OCI-LY1 (cell line): ENCODE measurements at regions not wholly inside any gene's neighbourhood (a gene's known extent, or its start where the extent isn't known, plus 50 kb on each side); places are given as distances from the start of the nearest gene placed in this dataset.

Source experiments
- H2AFZ ChIP-seq: fragments of 200-600 bp; sonication (generic), shearing (Covaris generic); 2 replicates; pipeline ENCODE4 v1.6.0; 2014; ENCODE audit warnings: antibody characterized with exemption, mild to moderate bottlenecking, low read length
- H3F3A ChIP-seq: fragments of 200-600 bp; sonication (generic), shearing (Covaris generic); 2 replicates; pipeline ENCODE4 v1.6.0; 2014; ENCODE audit warnings: mild to moderate bottlenecking, antibody characterized with exemption, low read length, moderate library complexity; ENCODE audit not compliant: insufficient read depth
- H3K27ac ChIP-seq: fragments of 200-600 bp; sonication (generic); 2 replicates; pipeline ENCODE4 v1.5.1; 2014; ENCODE audit warnings: low read length, mixed run types, mild to moderate bottlenecking, low read depth; ENCODE audit not compliant: poor library complexity, severe bottlenecking
- H3K27me3 ChIP-seq: fragments of 200-600 bp; sonication (generic); 2 replicates; pipeline ENCODE4 v1.6.0; 2014; ENCODE audit warnings: antibody characterized with exemption, mild to moderate bottlenecking, low read length, moderate library complexity; ENCODE audit not compliant: insufficient read depth
- H3K36me3 ChIP-seq: fragments of 200-600 bp; sonication (generic); 2 replicates; pipeline ENCODE4 v1.6.1; 2014; ENCODE audit warnings: mild to moderate bottlenecking, antibody characterized with exemption, low read length, moderate library complexity, mixed read lengths; ENCODE audit not compliant: insufficient read depth
- H3K4me1 ChIP-seq: fragments of 200-600 bp; sonication (generic); 2 replicates; pipeline ENCODE4 v1.5.1; 2014; ENCODE audit warnings: mild to moderate bottlenecking, low read length, moderate library complexity; ENCODE audit not compliant: insufficient read depth, severe bottlenecking
- H3K4me2 ChIP-seq: fragments of 200-600 bp; sonication (generic), shearing (Covaris generic); 2 replicates; pipeline ENCODE4 v1.6.1; 2014; ENCODE audit warnings: low read length
- H3K4me3 ChIP-seq: fragments of 200-600 bp; sonication (generic); 2 replicates; pipeline ENCODE4 v1.5.1; 2014; ENCODE audit warnings: low read length, low read depth, mild to moderate bottlenecking, mixed read lengths; ENCODE audit not compliant: poor library complexity, severe bottlenecking
- H3K79me2 ChIP-seq: fragments of 200-600 bp; shearing (Covaris generic); 2 replicates; pipeline ENCODE4 v1.6.1; 2016; ENCODE audit warnings: mixed run types, low read length, mixed read lengths; ENCODE audit not compliant: insufficient read depth
- H3K9ac ChIP-seq: fragments of 200-600 bp; sonication (generic), shearing (Covaris generic); 2 replicates; pipeline ENCODE4 v1.6.1; 2014; ENCODE audit warnings: mild to moderate bottlenecking, low read length, mixed read lengths
- H3K9me2 ChIP-seq: fragments of 200-600 bp; sonication (generic), shearing (Covaris generic); 2 replicates; pipeline ENCODE4 v1.6.1; 2014; ENCODE audit warnings: low read depth, mild to moderate bottlenecking, low read length, mixed read lengths
- H3K9me3 ChIP-seq: fragments of 200-600 bp; shearing (Covaris generic); 2 replicates; pipeline ENCODE4 v1.6.1; 2014; ENCODE audit warnings: low read length, mixed read lengths
- H4K20me1 ChIP-seq: fragments of 200-600 bp; sonication (generic), shearing (Covaris generic); 2 replicates; pipeline ENCODE4 v1.6.0; 2016; ENCODE audit warnings: mild to moderate bottlenecking, low read length; ENCODE audit not compliant: insufficient read depth
- EZH2 ChIP-seq: fragments of 200-600 bp; sonication (generic), shearing (Covaris generic); IDR thresholded peaks from 2 replicates; pipeline ENCODE4 v1.8.0; 2017; ENCODE audit warnings: borderline replicate concordance, mixed run types, mild to moderate bottlenecking, antibody characterized with exemption, low read length, moderate library complexity, mixed read lengths
- TF ChIP-seq, protein P1 (sequence below): fragments of 200-600 bp; sonication (generic), shearing (Covaris generic); IDR thresholded peaks from 2 replicates; pipeline ENCODE4 v1.5.1; 2017; ENCODE audit warnings: mild to moderate bottlenecking, antibody characterized with exemption, low read length, moderate library complexity, mixed read lengths

DNA sequence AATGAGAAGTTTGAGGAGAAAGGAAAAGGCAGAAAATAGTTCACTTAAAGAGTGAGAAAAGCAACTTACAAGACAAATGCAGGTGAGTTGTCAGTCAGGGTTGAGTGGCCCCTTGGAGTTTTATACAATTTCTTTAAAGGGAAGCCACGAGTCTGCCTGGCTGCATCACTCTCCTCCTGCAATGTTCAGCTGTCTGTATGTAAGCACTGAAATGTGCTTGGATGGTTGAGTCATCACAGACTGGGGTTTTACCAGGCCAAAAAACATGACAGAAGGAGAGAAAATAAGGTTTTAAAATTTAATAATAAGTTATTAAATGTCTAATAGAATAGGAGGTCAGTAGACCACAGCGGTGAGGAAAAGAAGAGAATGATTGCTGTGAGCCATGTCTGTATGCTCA, 51.0 kb upstream of the FGF14 start:
- Histone ChIP-seq H3K4me1 (peaks cover 4% of the 10 kb centered on the region), H3K79me2 (no peaks in the 10 kb centered on the region), H3K9ac (no peak overlapping the region), H3K27me3 (no peaks in the 10 kb centered on the region), H3K36me3 (no peaks in the 10 kb centered on the region), H3K4me2 (no peak overlapping the region), H3K9me2 (no peaks in the 10 kb centered on the region), H4K20me1 (no peaks in the 10 kb centered on the region), H3K27ac (no peak overlapping the region), H3K9me3 (no peaks in the 10 kb centered on the region), H3K4me3 (no peak overlapping the region), H3F3A (no peaks in the 10 kb centered on the region), H2AFZ (no peak overlapping the region)
- no peak for TF ChIP-seq EZH2
- TF ChIP-seq, protein P1, sequence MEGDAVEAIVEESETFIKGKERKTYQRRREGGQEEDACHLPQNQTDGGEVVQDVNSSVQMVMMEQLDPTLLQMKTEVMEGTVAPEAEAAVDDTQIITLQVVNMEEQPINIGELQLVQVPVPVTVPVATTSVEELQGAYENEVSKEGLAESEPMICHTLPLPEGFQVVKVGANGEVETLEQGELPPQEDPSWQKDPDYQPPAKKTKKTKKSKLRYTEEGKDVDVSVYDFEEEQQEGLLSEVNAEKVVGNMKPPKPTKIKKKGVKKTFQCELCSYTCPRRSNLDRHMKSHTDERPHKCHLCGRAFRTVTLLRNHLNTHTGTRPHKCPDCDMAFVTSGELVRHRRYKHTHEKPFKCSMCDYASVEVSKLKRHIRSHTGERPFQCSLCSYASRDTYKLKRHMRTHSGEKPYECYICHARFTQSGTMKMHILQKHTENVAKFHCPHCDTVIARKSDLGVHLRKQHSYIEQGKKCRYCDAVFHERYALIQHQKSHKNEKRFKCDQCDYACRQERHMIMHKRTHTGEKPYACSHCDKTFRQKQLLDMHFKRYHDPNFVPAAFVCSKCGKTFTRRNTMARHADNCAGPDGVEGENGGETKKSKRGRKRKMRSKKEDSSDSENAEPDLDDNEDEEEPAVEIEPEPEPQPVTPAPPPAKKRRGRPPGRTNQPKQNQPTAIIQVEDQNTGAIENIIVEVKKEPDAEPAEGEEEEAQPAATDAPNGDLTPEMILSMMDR, result no peak
